HG02642 (cell line): ENCODE measurements at regions not wholly inside any gene's neighbourhood (a gene's known extent, or its start where the extent isn't known, plus 50 kb on each side); places are given as distances from the start of the nearest gene placed in this dataset.
"Not testable (repeated sequence)": the region's sequence is repeated elsewhere in the genome, so short reads cannot be mapped to it uniquely, and the experiment has no call there.

Experiments used
- ATAC-seq: cut with Tn5 transposase; IDR thresholded peaks from one replicate; pipeline ENCODE4 v1.9.1; 2021; ENCODE audit warnings: mild to moderate bottlenecking; ENCODE audit not compliant: unreplicated experiment, poor library complexity

DNA sequence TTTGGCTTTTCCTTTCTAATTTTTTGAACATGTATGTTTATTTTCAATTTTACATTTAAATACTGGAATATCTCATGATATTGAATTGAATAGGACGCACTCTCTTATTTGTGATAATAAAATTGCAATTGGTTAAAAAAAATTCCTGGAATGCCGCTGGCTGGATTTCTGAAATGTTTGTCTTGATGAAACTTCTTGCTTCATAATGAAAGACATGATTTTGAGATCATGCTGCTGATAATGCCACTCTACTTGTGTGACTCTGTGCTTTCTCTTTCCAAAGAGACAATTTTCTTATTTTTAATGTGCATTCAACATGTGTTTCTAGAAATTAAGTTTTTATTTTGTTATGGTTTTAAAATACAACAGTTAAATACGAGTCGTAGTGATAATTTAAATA lies 465.7 kb upstream of the FAR2 start:
- no peak for ATAC-seq

- ATAC-seq: no peak
These were observed 459.5 kb upstream of the FAR2 start for GRCh38 chr12:28689398-28690175.

DNA sequence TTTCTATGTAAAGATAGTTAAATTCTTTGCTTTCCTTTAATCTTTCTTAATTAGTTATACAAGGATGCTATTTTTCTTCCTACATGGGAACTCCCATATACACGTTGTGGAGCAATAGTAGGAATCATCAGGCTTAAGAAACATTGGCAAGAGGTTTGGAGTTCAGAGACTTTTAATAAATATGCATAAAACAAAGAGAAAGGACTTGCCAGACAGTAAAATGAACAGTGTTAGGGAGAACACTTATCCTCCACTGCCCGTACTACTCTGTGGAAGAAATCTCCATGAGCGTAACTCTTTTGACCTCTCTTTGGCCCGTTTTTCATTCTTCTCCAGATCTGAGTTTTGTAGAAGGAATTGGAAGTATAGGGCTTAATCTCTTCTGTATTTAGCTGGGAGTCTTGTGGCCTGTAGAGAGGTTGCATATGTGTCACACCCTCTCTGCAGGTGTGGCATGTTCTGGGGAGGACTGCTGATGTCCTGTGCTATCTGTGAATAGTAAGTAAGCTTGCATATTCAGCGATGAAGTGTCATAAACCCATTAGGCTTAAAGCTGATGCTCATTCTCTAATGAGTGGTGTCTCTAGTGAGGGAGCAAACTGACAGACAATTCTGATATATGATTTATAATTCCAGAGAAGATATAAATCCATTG lies 455.4 kb upstream of the FAR2 start:
- ATAC-seq: no peak

DNA sequence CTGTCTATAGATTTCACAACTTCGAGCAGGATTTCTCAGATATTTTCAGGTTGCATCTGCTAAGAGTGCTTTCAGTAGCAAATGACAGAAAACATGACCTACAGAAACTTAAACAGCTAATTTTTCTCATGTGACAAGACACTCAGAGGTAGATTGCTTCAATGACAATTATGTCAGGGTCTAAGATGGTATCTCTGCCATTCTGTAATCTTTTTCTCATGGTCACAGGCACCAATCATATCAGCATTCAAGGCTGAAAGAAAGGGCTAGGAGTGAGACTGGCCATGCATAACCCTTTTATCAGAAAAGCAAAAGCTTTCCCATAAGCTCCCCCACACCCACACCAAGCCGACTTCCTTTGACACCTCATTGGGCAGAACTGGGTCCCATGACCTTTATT lies 450.5 kb upstream of the FAR2 start:
- no peak for ATAC-seq

GRCh38 chr12:28699029-28699428 lies 450.0 kb upstream of the FAR2 start:
- no peak for ATAC-seq

DNA sequence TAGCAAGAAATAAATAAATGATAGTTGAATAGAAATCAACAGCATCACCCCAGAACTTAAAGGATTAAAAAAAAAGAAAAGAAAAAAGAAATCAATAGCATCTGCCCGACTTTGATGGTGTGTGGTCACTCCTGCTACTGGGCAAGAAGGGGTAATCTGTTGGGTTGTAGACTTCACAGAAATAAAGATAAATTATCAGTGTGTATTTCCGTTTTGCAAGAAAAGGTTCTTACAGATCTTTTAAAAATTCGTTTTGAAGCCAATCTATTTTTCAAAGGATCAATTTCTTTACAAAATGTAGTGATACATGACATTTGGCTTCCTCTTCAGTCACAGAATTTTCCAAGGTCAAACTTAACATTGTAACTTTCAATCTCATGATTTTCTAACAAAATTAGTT lies 448.9 kb upstream of the FAR2 start:
- ATAC-seq: no peak

DNA sequence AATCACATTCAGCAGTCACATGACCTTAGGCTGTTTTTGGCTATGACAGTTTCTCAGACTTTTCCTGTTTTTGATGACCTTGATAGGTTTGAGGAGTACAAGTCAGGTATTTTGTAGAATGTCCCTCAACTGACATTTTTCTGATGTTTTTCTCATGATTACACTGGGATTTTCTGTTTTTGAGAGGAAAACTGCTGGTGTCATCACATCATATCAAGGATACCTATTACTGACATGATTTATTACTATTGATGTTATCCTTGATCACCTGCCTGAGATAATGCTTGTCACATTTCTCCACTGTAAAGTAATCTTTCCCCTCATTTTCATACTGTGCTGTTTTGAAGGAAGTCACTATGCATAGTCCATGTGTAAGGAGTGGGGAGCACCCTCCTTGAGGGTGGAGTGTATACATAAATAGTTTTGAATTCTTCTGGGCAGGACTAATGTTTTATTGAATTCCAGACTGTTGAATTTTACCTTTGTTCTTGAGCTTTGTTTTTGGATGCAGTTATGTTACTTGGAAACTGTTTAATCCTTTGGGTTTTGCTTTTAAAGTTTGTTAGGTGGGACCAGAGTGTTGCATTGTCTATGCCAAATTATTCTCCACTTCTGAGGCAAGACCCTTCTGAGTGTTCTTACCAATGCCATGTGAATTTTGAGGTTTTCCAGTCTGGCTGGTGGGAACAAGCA lies 444.5 kb upstream of the FAR2 start:
- no peak for ATAC-seq

- ATAC-seq: no peak
These were observed 440.1 kb upstream of the FAR2 start for GRCh38 chr12:28708918-28709371.

DNA sequence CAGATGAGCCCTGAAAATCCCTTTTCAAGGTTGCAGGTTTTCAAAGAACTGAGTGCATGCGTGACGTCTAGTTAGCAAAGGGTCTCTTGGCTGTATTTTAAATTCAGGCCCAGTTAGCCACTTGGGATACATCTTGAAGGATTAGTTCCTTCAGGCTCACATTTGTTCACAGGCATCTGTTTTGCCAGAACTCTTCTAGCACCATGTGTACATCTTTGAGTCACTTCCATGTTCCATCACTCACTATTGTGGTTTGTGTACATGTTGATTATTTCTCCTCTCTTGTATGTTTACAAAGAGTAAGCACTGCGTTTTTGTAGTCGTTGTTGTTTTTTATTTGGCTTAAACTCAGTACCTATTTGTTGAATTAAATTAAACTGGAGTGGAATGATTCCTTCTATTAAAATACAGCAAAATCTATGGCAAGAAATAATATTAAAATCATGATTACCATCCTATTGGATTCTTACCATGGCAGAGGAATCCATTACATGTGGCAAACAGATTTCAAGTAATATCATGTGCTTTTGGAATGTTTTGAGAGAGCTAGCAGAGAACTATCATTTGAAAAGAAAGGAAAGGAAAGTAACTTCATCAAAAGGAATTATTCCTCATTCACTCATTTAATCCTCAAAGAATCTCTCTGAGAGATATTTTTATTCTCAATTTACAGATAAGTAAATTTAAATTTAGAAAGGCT lies 438.9 kb upstream of the FAR2 start:
- ATAC-seq: no peak

GRCh38 chr12:28710882-28711281 lies 438.2 kb upstream of the FAR2 start:
- no peak for ATAC-seq

DNA sequence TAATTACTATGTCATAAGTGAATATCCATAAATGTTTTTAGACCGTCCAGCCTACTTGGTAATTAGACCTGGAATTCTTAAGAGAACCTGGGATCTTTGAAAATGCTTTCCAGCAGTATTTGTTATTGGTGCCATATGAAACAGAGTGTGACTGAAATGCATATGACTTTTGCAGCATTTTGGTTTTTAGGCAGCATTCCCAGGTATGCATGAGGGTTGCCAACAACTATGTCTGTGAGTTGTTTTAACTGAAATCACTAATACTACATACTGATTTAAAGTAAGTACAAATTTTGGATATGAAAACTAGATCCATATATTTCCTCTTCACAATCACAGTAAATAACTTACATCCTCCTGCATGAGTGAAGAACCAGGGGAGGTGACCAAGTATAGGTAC lies 437.7 kb upstream of the FAR2 start:
- no peak for ATAC-seq

GRCh38 chr12:28742791-28743190 lies 406.3 kb upstream of the FAR2 start:
- no peak for ATAC-seq

GRCh38 chr12:28746734-28747325 lies 402.2 kb upstream of the FAR2 start:
- ATAC-seq: no peak

- ATAC-seq: no peak
These were observed 398.0 kb upstream of the FAR2 start for GRCh38 chr12:28750946-28751685.

- ATAC-seq: no peak
These were observed 394.1 kb upstream of the FAR2 start for GRCh38 chr12:28755027-28755426.

GRCh38 chr12:28759333-28759732 lies 389.7 kb upstream of the FAR2 start:
- no peak for ATAC-seq

DNA sequence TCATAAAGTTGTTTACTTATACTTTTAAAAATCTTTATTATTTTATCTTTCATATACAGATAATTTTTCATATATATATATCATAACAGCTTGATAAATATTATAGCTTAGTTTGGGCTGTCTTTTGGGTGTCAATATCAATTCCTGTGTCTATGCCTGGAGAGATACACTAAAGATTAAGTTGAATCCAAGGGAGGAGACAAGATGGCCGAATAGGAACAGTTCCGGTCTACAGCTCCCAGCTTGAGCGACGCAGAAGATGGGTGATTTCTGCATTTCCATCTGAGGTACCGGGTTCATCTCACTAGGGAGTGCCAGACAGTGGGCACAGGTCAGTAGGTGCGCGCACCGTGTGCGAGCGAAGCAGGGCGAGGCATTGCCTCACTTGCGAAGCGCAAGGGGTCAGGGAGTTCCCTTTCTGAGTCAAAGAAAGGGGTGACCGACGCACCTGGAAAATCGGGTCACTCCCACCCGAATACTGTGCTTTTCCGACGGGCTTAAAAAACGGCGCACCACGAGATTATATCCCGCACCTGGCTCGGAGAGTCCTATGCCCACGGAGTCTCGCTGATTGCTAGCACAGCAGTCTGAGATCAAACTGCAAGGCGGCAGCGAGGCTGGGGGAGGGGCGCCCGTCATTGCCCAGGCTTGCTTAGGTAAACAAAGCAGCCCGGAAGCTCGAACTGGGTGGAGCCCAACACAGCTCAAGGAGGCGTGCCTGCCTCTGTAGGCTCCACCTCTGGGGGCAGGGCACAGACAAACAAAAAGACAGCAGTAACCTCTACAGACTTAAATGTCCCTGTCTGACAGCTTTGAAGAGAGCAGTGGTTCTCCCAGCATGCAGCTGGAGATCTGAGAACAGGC lies 388.8 kb upstream of the FAR2 start:
- ATAC-seq: not testable (repeated sequence)

- ATAC-seq: not testable (repeated sequence)
These were observed 387.2 kb upstream of the FAR2 start for GRCh38 chr12:28761897-28762296.

DNA sequence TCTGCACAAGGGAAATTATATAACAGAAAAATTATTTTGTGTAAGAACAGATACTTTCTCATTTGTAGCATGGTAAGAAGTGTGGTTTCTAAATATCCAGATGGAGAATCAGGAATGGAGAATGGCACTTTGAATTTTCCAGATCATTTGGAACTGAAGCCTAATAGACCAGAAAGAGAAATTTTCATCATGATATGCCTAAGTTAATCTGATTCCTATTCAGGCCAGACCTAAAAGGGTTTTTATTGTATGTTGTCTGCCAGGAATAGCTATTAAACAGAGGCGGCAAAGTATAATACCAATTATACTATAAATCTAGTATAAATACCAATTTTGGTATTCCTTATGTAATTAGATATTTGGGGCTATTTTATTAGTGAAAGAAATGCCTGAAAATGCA lies 382.7 kb upstream of the FAR2 start:
- no peak for ATAC-seq
